ENCODE measurements at regions not wholly inside any gene's neighbourhood (a gene's known extent, or its start where the extent isn't known, plus 50 kb on each side); places are given as distances from the start of the nearest gene placed in this dataset.

DNA sequence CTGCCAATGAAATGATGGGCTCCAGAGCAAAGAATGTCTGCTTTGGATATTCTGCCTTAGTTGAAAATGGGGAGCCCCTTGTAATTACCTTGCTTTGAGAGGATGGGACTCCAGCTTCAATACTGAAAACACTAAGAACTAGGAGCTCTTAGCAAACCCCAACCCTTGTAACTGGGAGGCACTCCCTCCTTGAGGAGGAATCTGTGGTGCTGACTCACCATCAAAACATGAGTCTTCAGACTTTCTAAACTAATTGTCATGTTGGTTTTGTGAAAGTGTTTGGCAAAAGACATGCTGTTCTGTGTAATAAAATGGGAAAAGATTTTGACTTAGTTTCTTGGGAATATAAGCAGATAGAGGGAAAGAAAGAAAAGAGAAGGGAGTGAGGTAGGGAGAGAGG lies 91.9 kb upstream of the PTPRD start:
- no peak for TF ChIP-seq EZH2 (IDR thresholded peaks at IDR 0.05; ENCODE audit: borderline replicate concordance, insufficient read depth, low read depth, low read length, poor library complexity, severe bottlenecking)
- TF ChIP-seq, protein P1, sequence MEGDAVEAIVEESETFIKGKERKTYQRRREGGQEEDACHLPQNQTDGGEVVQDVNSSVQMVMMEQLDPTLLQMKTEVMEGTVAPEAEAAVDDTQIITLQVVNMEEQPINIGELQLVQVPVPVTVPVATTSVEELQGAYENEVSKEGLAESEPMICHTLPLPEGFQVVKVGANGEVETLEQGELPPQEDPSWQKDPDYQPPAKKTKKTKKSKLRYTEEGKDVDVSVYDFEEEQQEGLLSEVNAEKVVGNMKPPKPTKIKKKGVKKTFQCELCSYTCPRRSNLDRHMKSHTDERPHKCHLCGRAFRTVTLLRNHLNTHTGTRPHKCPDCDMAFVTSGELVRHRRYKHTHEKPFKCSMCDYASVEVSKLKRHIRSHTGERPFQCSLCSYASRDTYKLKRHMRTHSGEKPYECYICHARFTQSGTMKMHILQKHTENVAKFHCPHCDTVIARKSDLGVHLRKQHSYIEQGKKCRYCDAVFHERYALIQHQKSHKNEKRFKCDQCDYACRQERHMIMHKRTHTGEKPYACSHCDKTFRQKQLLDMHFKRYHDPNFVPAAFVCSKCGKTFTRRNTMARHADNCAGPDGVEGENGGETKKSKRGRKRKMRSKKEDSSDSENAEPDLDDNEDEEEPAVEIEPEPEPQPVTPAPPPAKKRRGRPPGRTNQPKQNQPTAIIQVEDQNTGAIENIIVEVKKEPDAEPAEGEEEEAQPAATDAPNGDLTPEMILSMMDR (IDR thresholded peaks at IDR 0.05), result no peak

Measured in B cell (primary cell).